ENCODE measurements at regions not wholly inside any gene's neighbourhood (a gene's known extent, or its start where the extent isn't known, plus 50 kb on each side); places are given as distances from the start of the nearest gene placed in this dataset.

GRCh38 chr9:71271602-71272001 is 150.2 kb upstream of the TRPM3 start:
- TF ChIP-seq CTCF (IDR thresholded peaks at IDR 0.05) = no peak
- H3K9me3 Mint-ChIP-seq = no peaks in the 10 kb centered on the region
- no peaks in the 10 kb centered on the region for H3K36me3 Mint-ChIP-seq (ENCODE audit: low read depth)
- Histone ChIP-seq H3K27me3 (ENCODE audit: control insufficient read depth in 1 of 2, insufficient read depth in 2 of 2, low read length in 2 of 2) (peaks cover 0 to 7% of the 10 kb centered on the region in 2 experiments), H3K27ac (ENCODE audit: low read depth in 1 of 2, low read length in 2 of 2) (no peak overlapping the region), H3K36me3 (ENCODE audit: insufficient read depth, low read length) (no peaks in the 10 kb centered on the region), H3K9me3 (ENCODE audit: control insufficient read depth in 1 of 2, insufficient read depth in 1 of 2, low read length in 2 of 2) (no peaks in the 10 kb centered on the region), H3K4me1 (ENCODE audit: insufficient read depth, low read length) (no peaks in the 10 kb centered on the region), H3K4me3 (ENCODE audit: low read length) (no peak overlapping the region)
- ChIA-PET CTCF (no interaction called here), POLR2A (no interaction called here)
- no peak for DNase-seq
- peaks cover 25% of the 10 kb centered on the region for H3K27me3 Mint-ChIP-seq
- intact Hi-C loops (cut with DNase I, micrococcal nuclease) = no loop called here
- ATAC-seq (ENCODE audit: poor library complexity) = no peak
- no peak overlapping the region for H3K4me3 Mint-ChIP-seq
- no peak overlapping the region for H3K27ac Mint-ChIP-seq
- H3K4me1 Mint-ChIP-seq (ENCODE audit: low read depth) = no peaks in the 10 kb centered on the region

- Histone ChIP-seq H3K36me3 (ENCODE audit: insufficient read depth, low read length) (no peaks in the 10 kb centered on the region), H3K27me3 (ENCODE audit: control insufficient read depth in 1 of 2, insufficient read depth in 2 of 2, low read length in 2 of 2) (peaks cover 0 to 7% of the 10 kb centered on the region in 2 experiments), H3K27ac (ENCODE audit: low read depth in 1 of 2, low read length in 2 of 2) (no peak overlapping the region), H3K4me1 (ENCODE audit: insufficient read depth, low read length) (no peaks in the 10 kb centered on the region), H3K9me3 (ENCODE audit: control insufficient read depth in 1 of 2, insufficient read depth in 1 of 2, low read length in 2 of 2) (no peaks in the 10 kb centered on the region), H3K4me3 (ENCODE audit: low read length) (no peak overlapping the region)
- no peak overlapping the region for H3K4me3 Mint-ChIP-seq
- ATAC-seq (ENCODE audit: poor library complexity) (no peak), DNase-seq (no peak)
- intact Hi-C loops (cut with DNase I, micrococcal nuclease) = no loop called here
- no peaks in the 10 kb centered on the region for H3K4me1 Mint-ChIP-seq (ENCODE audit: low read depth)
- peaks cover 23% of the 10 kb centered on the region for H3K27me3 Mint-ChIP-seq
- POLR2A ChIA-PET = no interaction called here
- H3K9me3 Mint-ChIP-seq = no peaks in the 10 kb centered on the region
- no peaks in the 10 kb centered on the region for H3K36me3 Mint-ChIP-seq (ENCODE audit: low read depth)
- CTCF ChIA-PET = no interaction called here
- no peak for TF ChIP-seq CTCF (IDR thresholded peaks at IDR 0.05)
- H3K27ac Mint-ChIP-seq = no peak overlapping the region
Observed at GRCh38 chr9:71270554-71270953, 149.1 kb upstream of the TRPM3 start.

- CTCF ChIA-PET = no interaction called here
- no peak overlapping the region for H3K4me3 Mint-ChIP-seq
- intact Hi-C loops (cut with DNase I, micrococcal nuclease) = no loop called here
- DNase-seq (no peak), ATAC-seq (ENCODE audit: poor library complexity) (no peak)
- H3K4me3 ChIP-seq (ENCODE audit: low read length) = no peak overlapping the region
- no peaks in the 10 kb centered on the region for H3K4me1 Mint-ChIP-seq (ENCODE audit: low read depth)
- no peaks in the 10 kb centered on the region for H3K36me3 ChIP-seq (ENCODE audit: insufficient read depth, low read length)
- no peak overlapping the region for H3K27ac Mint-ChIP-seq
- H3K36me3 Mint-ChIP-seq (ENCODE audit: low read depth) = no peaks in the 10 kb centered on the region
- H3K4me1 ChIP-seq (ENCODE audit: insufficient read depth, low read length) = no peaks in the 10 kb centered on the region
- POLR2A ChIA-PET = no interaction called here
- H3K9me3 Mint-ChIP-seq = no peaks in the 10 kb centered on the region
- H3K9me3 ChIP-seq (ENCODE audit: control insufficient read depth in 1 of 2, insufficient read depth in 1 of 2, low read length in 2 of 2) = no peaks in the 10 kb centered on the region
- H3K27me3 ChIP-seq (ENCODE audit: control insufficient read depth in 1 of 2, insufficient read depth in 2 of 2, low read length in 2 of 2) = peaks cover 0 to 7% of the 10 kb centered on the region in 2 experiments
- peaks cover 26% of the 10 kb centered on the region for H3K27me3 Mint-ChIP-seq
- TF ChIP-seq CTCF (IDR thresholded peaks at IDR 0.05) = no peak
- no peak overlapping the region for H3K27ac ChIP-seq (ENCODE audit: low read depth in 1 of 2, low read length in 2 of 2)
Observed at GRCh38 chr9:71269859-71270258, 148.4 kb upstream of the TRPM3 start.

Measured in CD4-positive, alpha-beta T cell (primary cell).